ENCODE measurements at regions not wholly inside any gene's neighbourhood (a gene's known extent, or its start where the extent isn't known, plus 50 kb on each side); places are given as distances from the start of the nearest gene placed in this dataset.

- intact Hi-C loops (cut with micrococcal nuclease): no loop called here
- Histone ChIP-seq H3K4me2 (ENCODE audit: low read length) (peak overlapping the region; percentile 88), H3K79me2 (ENCODE audit: insufficient read depth, low read length) (no peaks in the 10 kb centered on the region), H3K36me3 (ENCODE audit: control insufficient read depth in 1 of 2, insufficient read depth in 2 of 2, low read length in 2 of 2) (no peaks in the 10 kb centered on the region), H3K4me3 (replicated peaks in 1 of 2; ENCODE audit: low read depth in 1 of 2, low read length in 2 of 2) (peak overlapping the region; percentile 37 to 56; a peak in 3 of 4 replicates), H3K27me3 (ENCODE audit: insufficient read depth, low read length) (no peaks in the 10 kb centered on the region), H2AFZ (ENCODE audit: low read depth, low read length, poor library complexity, severe bottlenecking) (peak overlapping the region; percentile 88), H3K4me1 (ENCODE audit: control insufficient read depth in 1 of 2, insufficient read depth in 2 of 2, low read length in 2 of 2) (peaks cover 7 to 13% of the 10 kb centered on the region in 2 experiments; a peak in 3 of 4 replicates), H3K9ac (ENCODE audit: low read length) (peak overlapping the region; percentile 51), H3K9me3 (ENCODE audit: control insufficient read depth in 1 of 2, insufficient read depth in 1 of 2, low read depth in 1 of 2, low read length in 2 of 2) (no peaks in the 10 kb centered on the region), H3K9me2 (ENCODE audit: insufficient read depth) (no peaks in the 10 kb centered on the region), H3K27ac (ENCODE audit: low read depth, low read length) (peak overlapping the region; percentile 23; the same call in 1 of the 2 replicates), H4K20me1 (ENCODE audit: insufficient read depth) (no peaks in the 10 kb centered on the region)
- CTCF ChIA-PET: interaction anchor here (1.0 to 3.6 kb wide), 6 partner anchors 67 to 167 kb away, joined by 3 to 69 read pairs (median 10); no protein-coding TSS in a partner anchor
- DNase-seq (ENCODE audit: low read depth, low spot score) (no peak), ATAC-seq (no peak)
- RAD21 ChIA-PET (ENCODE audit: low non-redundant PET in 1 of 2, low total read pairs in 2 of 2, uncharacterized antibody in 2 of 2, unreplicated experiment in 2 of 2): interaction anchor here in 1 of 2 experiments (1.4 kb wide), 1 partner anchor 135 kb away, joined by 4 read pairs; no protein-coding TSS in a partner anchor
- no peak for TF ChIP-seq REST (IDR thresholded peaks at IDR 0.05; ENCODE audit: low read depth)
- TF ChIP-seq POLR2AphosphoS5 (IDR thresholded peaks at IDR 0.05; ENCODE audit: low read depth, low read length): no peak
- no peak for TF ChIP-seq YY1 (IDR thresholded peaks at IDR 0.05; ENCODE audit: extremely low read depth, insufficient replicate concordance, low read depth, low read length)
- no peak for TF ChIP-seq SIN3A (IDR thresholded peaks at IDR 0.05; ENCODE audit: low read depth)
- TF ChIP-seq ZBTB33 (IDR thresholded peaks at IDR 0.05; ENCODE audit: extremely low read depth, insufficient replicate concordance, low read length): no peak
- TF ChIP-seq ELF1 (IDR thresholded peaks at IDR 0.05; ENCODE audit: borderline replicate concordance, low read depth): no peak
- TF ChIP-seq ZNF274 (IDR thresholded peaks at IDR 0.05; ENCODE audit: low read depth, low read length): no peak
- no peak for TF ChIP-seq TCF7L2 (IDR thresholded peaks at IDR 0.05; ENCODE audit: borderline replicate concordance, extremely low read depth, insufficient read depth, insufficient read length)
- no peak for TF ChIP-seq SRF (IDR thresholded peaks at IDR 0.05; ENCODE audit: low read depth)
- no peak for TF ChIP-seq ATF3 (IDR thresholded peaks at IDR 0.05)
- no peak for TF ChIP-seq MAX (IDR thresholded peaks at IDR 0.05)
- TF ChIP-seq ZFX (IDR thresholded peaks at IDR 0.05): no peak
- POLR2A ChIA-PET: no interaction called here
- BruUV-seq (replicated peaks): no TSS peak
These were observed 53.5 kb upstream of the CD34 start for GRCh38 chr1:207964195-207964966.

All from HCT116 (cell line).